Large intestine (tissue), 3 donors: ENCODE measurements at regions not wholly inside any gene's neighbourhood (a gene's known extent, or its start where the extent isn't known, plus 50 kb on each side); places are given as distances from the start of the nearest gene placed in this dataset.

Experiments
- DNase-seq, 2 donors: peaks; one replicate each; pipeline versions ENCODE4 v3.0.0 to v3.0.0-alpha.2; 2013
- H3K27ac ChIP-seq: one replicate; pipeline ENCODE4 v1.5.1; 2013; ENCODE audit warnings: low read length
- H3K27me3 ChIP-seq: 2 replicates; pipeline ENCODE4 v1.6.1; 2013; ENCODE audit warnings: low read length; ENCODE audit not compliant: control insufficient read depth, insufficient read depth
- H3K36me3 ChIP-seq: 2 replicates; pipeline ENCODE4 v1.6.1; 2013; ENCODE audit warnings: low read length; ENCODE audit not compliant: control insufficient read depth, insufficient read depth
- H3K4me1 ChIP-seq: one replicate; pipeline ENCODE4 v1.6.1; 2013; ENCODE audit warnings: low read length; ENCODE audit not compliant: control insufficient read depth, insufficient read depth
- H3K4me3 ChIP-seq: one replicate; pipeline ENCODE4 v1.5.1; 2013; ENCODE audit warnings: low read length
- H3K9me3 ChIP-seq: one replicate; pipeline ENCODE4 v1.6.1; 2013; ENCODE audit warnings: mild to moderate bottlenecking, low read depth, low read length, moderate library complexity; ENCODE audit not compliant: control insufficient read depth
- WGBS: methylation state at CpG from one replicate; pipeline ENCODE4 v1.1.5; 2013; ENCODE audit warnings: low lambda C conversion rate; ENCODE audit not compliant: insufficient coverage; 5-methylcytosine and 5-hydroxymethylcytosine counted together

GRCh38 chr5:74105126-74105780, 479.3 kb downstream of the ARHGEF28 start:
- no peaks in the 10 kb centered on the region for H3K27me3 ChIP-seq
- no peak for DNase-seq
- H3K4me1 ChIP-seq, result no peaks in the 10 kb centered on the region
- no peaks in the 10 kb centered on the region for H3K36me3 ChIP-seq
- H3K27ac ChIP-seq, result no peak overlapping the region
- no CpG with 5 or more reads among the region's 4 CpGs for WGBS
- H3K9me3 ChIP-seq, result no peaks in the 10 kb centered on the region
- no peak overlapping the region for H3K4me3 ChIP-seq

GRCh38 chr5:74103131-74104023, 477.4 kb downstream of the ARHGEF28 start:
- Histone ChIP-seq H3K9me3 (no peaks in the 10 kb centered on the region), H3K4me1 (no peaks in the 10 kb centered on the region), H3K36me3 (no peaks in the 10 kb centered on the region), H3K4me3 (no peak overlapping the region), H3K27ac (no peak overlapping the region), H3K27me3 (no peaks in the 10 kb centered on the region)
- 96% methylated on average over 4 of the region's 15 CpGs for WGBS
- DNase-seq, result no peak

GRCh38 chr5:74100268-74100665, 474.3 kb downstream of the ARHGEF28 start:
- DNase-seq, result no peak
- Histone ChIP-seq H3K36me3 (no peaks in the 10 kb centered on the region), H3K9me3 (no peaks in the 10 kb centered on the region), H3K27me3 (no peaks in the 10 kb centered on the region), H3K4me1 (no peaks in the 10 kb centered on the region), H3K27ac (no peak overlapping the region), H3K4me3 (no peak overlapping the region)
- 80% methylated on average over 1 of the region's 1 CpG for WGBS

- Histone ChIP-seq H3K4me3 (no peak overlapping the region), H3K9me3 (no peaks in the 10 kb centered on the region), H3K4me1 (no peaks in the 10 kb centered on the region), H3K27ac (no peak overlapping the region), H3K36me3 (no peaks in the 10 kb centered on the region), H3K27me3 (no peaks in the 10 kb centered on the region)
- DNase-seq, result no peak
- WGBS, result 90% methylated on average over 2 of the region's 3 CpGs
These were observed 473.7 kb downstream of the ARHGEF28 start for GRCh38 chr5:74099538-74100267.

- Histone ChIP-seq H3K36me3 (no peaks in the 10 kb centered on the region), H3K4me1 (peaks cover under 1% of the 10 kb centered on the region), H3K9me3 (no peaks in the 10 kb centered on the region), H3K27ac (no peak overlapping the region), H3K4me3 (no peak overlapping the region), H3K27me3 (no peaks in the 10 kb centered on the region)
- DNase-seq, result no peak
These were observed 472.9 kb downstream of the ARHGEF28 start for GRCh38 chr5:74098941-74099340.

GRCh38 chr5:74098456-74098855, 472.5 kb downstream of the ARHGEF28 start:
- no peaks in the 10 kb centered on the region for H3K36me3 ChIP-seq
- H3K27ac ChIP-seq, result no peak overlapping the region
- H3K27me3 ChIP-seq, result no peaks in the 10 kb centered on the region
- no peaks in the 10 kb centered on the region for H3K9me3 ChIP-seq
- DNase-seq, result no peak
- H3K4me1 ChIP-seq, result peaks cover 4% of the 10 kb centered on the region
- no peak overlapping the region for H3K4me3 ChIP-seq

GRCh38 chr5:74096325-74096724, 470.3 kb downstream of the ARHGEF28 start:
- Histone ChIP-seq H3K4me3 (no peak overlapping the region), H3K36me3 (no peaks in the 10 kb centered on the region), H3K4me1 (peaks cover 9% of the 10 kb centered on the region), H3K9me3 (no peaks in the 10 kb centered on the region), H3K27ac (no peak overlapping the region), H3K27me3 (no peaks in the 10 kb centered on the region)
- no peak for DNase-seq

- Histone ChIP-seq H3K4me1 (peaks cover 9% of the 10 kb centered on the region), H3K9me3 (no peaks in the 10 kb centered on the region), H3K36me3 (no peaks in the 10 kb centered on the region), H3K4me3 (no peak overlapping the region), H3K27ac (no peak overlapping the region), H3K27me3 (no peaks in the 10 kb centered on the region)
- 86% methylated on average over 3 of the region's 5 CpGs for WGBS
- no peak for DNase-seq
These were observed 469.9 kb downstream of the ARHGEF28 start for GRCh38 chr5:74095871-74096270.

GRCh38 chr5:74094782-74095108, 468.7 kb downstream of the ARHGEF28 start:
- Histone ChIP-seq H3K27me3 (no peaks in the 10 kb centered on the region), H3K27ac (no peak overlapping the region), H3K9me3 (no peaks in the 10 kb centered on the region), H3K4me1 (peaks cover 9% of the 10 kb centered on the region), H3K36me3 (no peaks in the 10 kb centered on the region), H3K4me3 (no peak overlapping the region)
- no peak for DNase-seq
- WGBS, result no CpG with 5 or more reads among the region's 4 CpGs

GRCh38 chr5:74094096-74094781, 468.2 kb downstream of the ARHGEF28 start:
- H3K4me3 ChIP-seq, result no peak overlapping the region
- H3K36me3 ChIP-seq, result no peaks in the 10 kb centered on the region
- peak in 1 of 2 donors; percentile 8 for DNase-seq
- peaks cover 9% of the 10 kb centered on the region for H3K4me1 ChIP-seq
- 100% methylated on average over 1 of the region's 5 CpGs for WGBS
- no peaks in the 10 kb centered on the region for H3K27me3 ChIP-seq
- no peaks in the 10 kb centered on the region for H3K9me3 ChIP-seq
- peak overlapping the region; percentile 41 for H3K27ac ChIP-seq
